Keratinocyte (primary cell): ENCODE measurements at regions not wholly inside any gene's neighbourhood (a gene's known extent, or its start where the extent isn't known, plus 50 kb on each side); places are given as distances from the start of the nearest gene placed in this dataset.
A peak's percentile ranks its signal among the peaks of the same experiment; 100 is the strongest.

Experiments used
- DNase-seq: peaks from one replicate; pipeline ENCODE4 v3.0.0-alpha.2; 2011; ENCODE audit warnings: low read depth, missing footprints, low spot score
- FAIRE-seq: peaks from 2 replicates; lab custom pipeline; 2011; peaks lifted over from hg19 to GRCh38; lab: Jason Lieb, UNC
- H2AFZ ChIP-seq: 2 replicates; pipeline ENCODE4 v1.6.0; 2012; ENCODE audit warnings: low read length, control low read depth, inconsistent platforms; ENCODE audit not compliant: control insufficient read depth
- H3K27ac ChIP-seq: 2 replicates; pipeline ENCODE4 v1.5.1; 2011; ENCODE audit warnings: low read length; ENCODE audit not compliant: control insufficient read depth, insufficient read depth
- H3K27me3 ChIP-seq: 3 replicates; pipeline ENCODE4 v1.6.0; 2011; ENCODE audit warnings: low read length; ENCODE audit not compliant: control insufficient read depth, insufficient read depth; ENCODE audit errors: extremely low read depth
- H3K36me3 ChIP-seq, 2 experiments: 2 replicates in 1 of 2; 3 replicates in 1 of 2; pipeline ENCODE4 v1.5.1; 2011; ENCODE audit warnings: low read length in 2 of 2, mild to moderate bottlenecking in 1 of 2; ENCODE audit not compliant: control insufficient read depth in 2 of 2, insufficient read depth in 2 of 2; ENCODE audit errors: extremely low read depth in 1 of 2
- H3K4me1 ChIP-seq: 3 replicates; pipeline ENCODE4 v1.5.1; 2011; ENCODE audit warnings: low read length; ENCODE audit not compliant: control insufficient read depth, insufficient read depth; ENCODE audit errors: extremely low read depth
- H3K4me2 ChIP-seq: 3 replicates; pipeline ENCODE4 v1.6.0; 2011; ENCODE audit warnings: low read depth, low read length; ENCODE audit not compliant: control insufficient read depth, insufficient read depth; ENCODE audit errors: extremely low read depth
- H3K4me3 ChIP-seq, 3 experiments: fragments of 200-600 bp in 1 of 3; sonication (generic) in 1 of 3; 2 replicates in 2 of 3; 3 replicates in 1 of 3; pipeline ENCODE4 v1.5.1; 2011 to 2016; ENCODE audit warnings: low read length in 3 of 3, mild to moderate bottlenecking in 3 of 3, control low read depth in 2 of 3, inconsistent platforms in 1 of 3, low read depth in 1 of 3, mixed read lengths in 1 of 3, mixed run types in 1 of 3, moderate library complexity in 1 of 3; ENCODE audit not compliant: control insufficient read depth in 2 of 3, insufficient read depth in 2 of 3; ENCODE audit errors: extremely low read depth in 1 of 3
- H3K79me2 ChIP-seq: 2 replicates; pipeline ENCODE4 v1.6.0; 2012; ENCODE audit warnings: low read length; ENCODE audit not compliant: control insufficient read depth, insufficient read depth
- H3K9ac ChIP-seq: 3 replicates; pipeline ENCODE4 v1.6.0; 2011; ENCODE audit warnings: low read length; ENCODE audit not compliant: control insufficient read depth, insufficient read depth; ENCODE audit errors: extremely low read depth
- H3K9me1 ChIP-seq: 3 replicates; pipeline ENCODE4 v1.6.0; 2011; ENCODE audit warnings: low read length; ENCODE audit not compliant: control insufficient read depth, insufficient read depth; ENCODE audit errors: extremely low read depth
- H3K9me3 ChIP-seq: 2 replicates; pipeline ENCODE4 v1.5.1; 2012; ENCODE audit warnings: low read depth, low read length; ENCODE audit not compliant: control insufficient read depth
- H4K20me1 ChIP-seq: 3 replicates; pipeline ENCODE4 v1.6.0; 2011; ENCODE audit warnings: low read length; ENCODE audit not compliant: control insufficient read depth, insufficient read depth; ENCODE audit errors: extremely low read depth
- EZH2 ChIP-seq: IDR thresholded peaks from one replicate; pipeline ENCODE4 v1.6.1; 2012; ENCODE audit warnings: inconsistent platforms, mild to moderate bottlenecking, low read length, moderate library complexity
- dilution Hi-C: fragments of 300-500 bp; cut with MboI; formaldehyde crosslinking; loops from one replicate; pipeline ENCODE4 v1.7.0; 2020; ENCODE audit warnings: low sequenced_read_pairs; ENCODE audit not compliant: extremely low pct_ligation_motif_present
- TF ChIP-seq, protein P1 (sequence below), 3 experiments: IDR thresholded peaks in 1 of 3; conservative IDR thresholded peaks in 1 of 3; optimal IDR thresholded peaks in 1 of 3; 2 replicates in 2 of 3; 3 replicates in 1 of 3; pipeline versions ENCODE3 to v1.5.1; 2011; ENCODE audit warnings: low read length in 3 of 3, mild to moderate bottlenecking in 3 of 3, moderate library complexity in 2 of 3, control low read depth in 1 of 3, inconsistent platforms in 1 of 3; ENCODE audit not compliant: insufficient read depth in 2 of 3; ENCODE audit errors: extremely low read depth in 1 of 3

- H3K27ac ChIP-seq, result peak overlapping the region; percentile 5
- H3K9me1 ChIP-seq, result no peaks in the 10 kb centered on the region
- dilution Hi-C loops, result no loop called here
- DNase-seq, result no peak
- H3K27me3 ChIP-seq, result no peaks in the 10 kb centered on the region
- no peak overlapping the region for H3K9ac ChIP-seq
- H3K79me2 ChIP-seq, result no peaks in the 10 kb centered on the region
- H3K36me3 ChIP-seq, result no peaks in the 10 kb centered on the region
- no peak overlapping the region for H3K4me3 ChIP-seq
- H2AFZ ChIP-seq, result no peak overlapping the region
- no peaks in the 10 kb centered on the region for H3K9me3 ChIP-seq
- peaks cover 16% of the 10 kb centered on the region for H3K4me1 ChIP-seq
- H4K20me1 ChIP-seq, result no peaks in the 10 kb centered on the region
- TF ChIP-seq, protein P1, sequence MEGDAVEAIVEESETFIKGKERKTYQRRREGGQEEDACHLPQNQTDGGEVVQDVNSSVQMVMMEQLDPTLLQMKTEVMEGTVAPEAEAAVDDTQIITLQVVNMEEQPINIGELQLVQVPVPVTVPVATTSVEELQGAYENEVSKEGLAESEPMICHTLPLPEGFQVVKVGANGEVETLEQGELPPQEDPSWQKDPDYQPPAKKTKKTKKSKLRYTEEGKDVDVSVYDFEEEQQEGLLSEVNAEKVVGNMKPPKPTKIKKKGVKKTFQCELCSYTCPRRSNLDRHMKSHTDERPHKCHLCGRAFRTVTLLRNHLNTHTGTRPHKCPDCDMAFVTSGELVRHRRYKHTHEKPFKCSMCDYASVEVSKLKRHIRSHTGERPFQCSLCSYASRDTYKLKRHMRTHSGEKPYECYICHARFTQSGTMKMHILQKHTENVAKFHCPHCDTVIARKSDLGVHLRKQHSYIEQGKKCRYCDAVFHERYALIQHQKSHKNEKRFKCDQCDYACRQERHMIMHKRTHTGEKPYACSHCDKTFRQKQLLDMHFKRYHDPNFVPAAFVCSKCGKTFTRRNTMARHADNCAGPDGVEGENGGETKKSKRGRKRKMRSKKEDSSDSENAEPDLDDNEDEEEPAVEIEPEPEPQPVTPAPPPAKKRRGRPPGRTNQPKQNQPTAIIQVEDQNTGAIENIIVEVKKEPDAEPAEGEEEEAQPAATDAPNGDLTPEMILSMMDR (optimal IDR thresholded peaks at IDR 0.05 in 1 of 3, IDR thresholded peaks at IDR 0.05 in 1 of 3, conservative IDR thresholded peaks at IDR 0.05 in 1 of 3; ENCODE audit: extremely low read depth in 1 of 3, insufficient read depth in 2 of 3, low read length in 3 of 3), result no peak
- no peak for TF ChIP-seq EZH2
- FAIRE-seq, result no peak
- H3K4me2 ChIP-seq, result peak overlapping the region; percentile 11
Observed at GRCh38 chr12:13504736-13505135, 308.2 kb downstream of the EMP1 start.

GRCh38 chr12:13504074-13504473 lies 307.5 kb downstream of the EMP1 start:
- no peak for TF ChIP-seq EZH2
- TF ChIP-seq, protein P1 (optimal IDR thresholded peaks at IDR 0.05 in 1 of 3, IDR thresholded peaks at IDR 0.05 in 1 of 3, conservative IDR thresholded peaks at IDR 0.05 in 1 of 3; ENCODE audit: extremely low read depth in 1 of 3, insufficient read depth in 2 of 3, low read length in 3 of 3), result no peak
- no peak for FAIRE-seq
- Histone ChIP-seq H3K79me2 (no peaks in the 10 kb centered on the region), H3K9me1 (no peaks in the 10 kb centered on the region), H3K36me3 (no peaks in the 10 kb centered on the region), H3K27me3 (no peaks in the 10 kb centered on the region), H3K9me3 (no peaks in the 10 kb centered on the region), H3K9ac (no peak overlapping the region), H3K4me1 (peaks cover 16% of the 10 kb centered on the region), H3K27ac (no peak overlapping the region), H4K20me1 (no peaks in the 10 kb centered on the region), H3K4me3 (no peak overlapping the region), H3K4me2 (peak overlapping the region; percentile 11), H2AFZ (no peak overlapping the region)
- no peak for DNase-seq
- dilution Hi-C loops, result no loop called here
